GM23338 (cell line): ENCODE measurements at regions not wholly inside any gene's neighbourhood (a gene's known extent, or its start where the extent isn't known, plus 50 kb on each side); places are given as distances from the start of the nearest gene placed in this dataset.
A peak's percentile ranks its signal among the peaks of the same experiment; 100 is the strongest.

Source experiments
- ATAC-seq: fragments of 200-7000 bp; cut with Tn5 transposase; 3 replicates; pipeline ENCODE4 v1.9.1; 2020
- DNase-seq: peaks from one replicate; pipeline ENCODE4 v3.0.0-alpha.2; 2015; ENCODE audit warnings: low spot score
- H2AFZ ChIP-seq: fragments of 200-600 bp; sonication (generic); 2 replicates; pipeline ENCODE4 v1.8.0; 2016; ENCODE audit warnings: antibody characterized with exemption, mild to moderate bottlenecking, moderate library complexity
- H3F3A ChIP-seq: fragments of 200-600 bp; sonication (generic); replicated peaks from 2 replicates; pipeline ENCODE4 v1.8.0; 2017; ENCODE audit warnings: antibody characterized with exemption, mixed run types, low read depth
- H3K27ac ChIP-seq: fragments of 200-600 bp; sonication (generic); 2 replicates; pipeline ENCODE4 v1.6.1; 2016; ENCODE audit warnings: low read depth
- H3K27me3 ChIP-seq: fragments of 200-600 bp; sonication (generic); 2 replicates; pipeline ENCODE4 v1.8.0; 2016; ENCODE audit warnings: mild to moderate bottlenecking, mixed run types, moderate library complexity; ENCODE audit not compliant: insufficient read depth
- H3K36me3 ChIP-seq: fragments of 200-600 bp; sonication (generic); 2 replicates; pipeline ENCODE4 v1.8.0; 2016; ENCODE audit warnings: mild to moderate bottlenecking; ENCODE audit not compliant: insufficient read depth
- H3K4me1 ChIP-seq: fragments of 200-600 bp; sonication (generic); 2 replicates; pipeline ENCODE4 v1.8.0; 2016; ENCODE audit warnings: mild to moderate bottlenecking, moderate library complexity; ENCODE audit not compliant: insufficient read depth
- H3K4me2 ChIP-seq: fragments of 200-600 bp; sonication (generic); 2 replicates; pipeline ENCODE4 v1.7.1; 2017; ENCODE audit warnings: mixed run types
- H3K4me3 ChIP-seq: fragments of 200-600 bp; sonication (generic); 2 replicates; pipeline ENCODE4 v1.6.1; 2016; ENCODE audit warnings: mixed run types
- H3K79me2 ChIP-seq: fragments of 200-600 bp; sonication (generic); replicated peaks from 2 replicates; pipeline ENCODE4 v1.8.0; 2017; ENCODE audit warnings: mild to moderate bottlenecking; ENCODE audit not compliant: insufficient read depth
- H3K9me2 ChIP-seq: fragments of 200-600 bp; sonication (generic); 2 replicates; pipeline ENCODE4 v1.8.0; 2017; ENCODE audit not compliant: insufficient read depth
- H4K20me1 ChIP-seq: fragments of 200-600 bp; sonication (generic); replicated peaks from 2 replicates; pipeline ENCODE4 v1.8.0; 2017; ENCODE audit warnings: mild to moderate bottlenecking; ENCODE audit not compliant: insufficient read depth
- H3K27ac Mint-ChIP-seq: 2 replicates; pipeline ENCODE4 v1.8.0; 2020; ENCODE audit warnings: inconsistent platforms, mild to moderate bottlenecking, moderate library complexity, mixed read lengths
- H3K27me3 Mint-ChIP-seq: 3 replicates; pipeline ENCODE4 v1.8.0; 2022; ENCODE audit warnings: low read depth, mild to moderate bottlenecking, moderate library complexity, mixed read lengths, inconsistent platforms; ENCODE audit not compliant: insufficient read depth, poor library complexity
- H3K36me3 Mint-ChIP-seq: 3 replicates; pipeline ENCODE4 v1.8.0; 2021; ENCODE audit warnings: low read depth, mild to moderate bottlenecking, inconsistent platforms, moderate library complexity, mixed read lengths
- H3K4me1 Mint-ChIP-seq: 3 replicates; pipeline ENCODE4 v1.8.0; 2020; ENCODE audit warnings: mild to moderate bottlenecking, inconsistent platforms, mixed read lengths
- H3K4me3 Mint-ChIP-seq: 3 replicates; pipeline ENCODE4 v1.8.0; 2021; ENCODE audit warnings: moderate library complexity, mild to moderate bottlenecking, inconsistent platforms, mixed read lengths
- H3K9me3 Mint-ChIP-seq: 3 replicates; pipeline ENCODE4 v1.8.0; 2020; ENCODE audit warnings: moderate library complexity, mild to moderate bottlenecking, inconsistent platforms, mixed read lengths
- CREB1 ChIP-seq: fragments of 250-450 bp; sonication (Bioruptor Pico); IDR thresholded peaks from 2 replicates; pipeline ENCODE4 v1.5.0; 2020; ENCODE audit warnings: low read depth, mild to moderate bottlenecking, moderate library complexity
- CTCF ChIP-seq, 2 experiments: fragments of 200-600 bp in 1 of 2; sonication (generic) in 1 of 2; conservative IDR thresholded peaks; 2 replicates each; pipeline versions ENCODE4 v1.5.1 to v1.6.1; 2016 to 2017; ENCODE audit warnings: antibody characterized with exemption in 2 of 2, low read depth in 2 of 2, mild to moderate bottlenecking in 2 of 2, moderate library complexity in 1 of 2
- EZH2 ChIP-seq: fragments of 200-600 bp; sonication (generic); IDR thresholded peaks from one replicate; pipeline ENCODE4 v1.8.0; 2017; ENCODE audit warnings: antibody characterized with exemption, mild to moderate bottlenecking, low read depth; ENCODE audit not compliant: unreplicated experiment
- EZH2phosphoT487 ChIP-seq: fragments of 200-600 bp; sonication (generic); IDR thresholded peaks from one replicate; pipeline ENCODE4 v1.8.1; 2018; ENCODE audit warnings: antibody characterized with exemption; ENCODE audit not compliant: unreplicated experiment
- JUNB ChIP-seq: IDR thresholded peaks from one replicate; pipeline ENCODE4 v1.6.1; 2016; ENCODE audit warnings: antibody characterized with exemption; ENCODE audit not compliant: unreplicated experiment
- NANOG ChIP-seq: IDR thresholded peaks from 2 replicates; pipeline ENCODE4 v1.6.1; 2016; ENCODE audit warnings: antibody characterized with exemption, borderline replicate concordance
- POLR2AphosphoS5 ChIP-seq: IDR thresholded peaks from 2 replicates; pipeline ENCODE4 v1.6.1; 2016; ENCODE audit warnings: antibody characterized with exemption, low read depth
- STAT1 ChIP-seq: IDR thresholded peaks from one replicate; pipeline ENCODE4 v1.6.1; 2016; ENCODE audit warnings: antibody characterized with exemption; ENCODE audit not compliant: unreplicated experiment
- ZNF114 ChIP-seq: fragments of 250-450 bp; sonication (Bioruptor Pico); IDR thresholded peaks from 2 replicates; pipeline ENCODE4 v1.5.0; 2020; ENCODE audit warnings: mild to moderate bottlenecking, moderate library complexity
- ZNF331 ChIP-seq: fragments of 250-450 bp; sonication (Bioruptor Pico); IDR thresholded peaks from 2 replicates; pipeline ENCODE4 v1.5.0; 2020; ENCODE audit warnings: low read depth, mild to moderate bottlenecking, moderate library complexity
- ZNF462 ChIP-seq: fragments of 250-450 bp; sonication (Bioruptor Pico); IDR thresholded peaks from 2 replicates; pipeline ENCODE4 v1.5.0; 2020; ENCODE audit warnings: mild to moderate bottlenecking, moderate library complexity
- TF ChIP-seq, protein P1 (sequence below): IDR thresholded peaks from 2 replicates; pipeline ENCODE4 v1.6.1; 2016; ENCODE audit warnings: antibody characterized with exemption
- TF ChIP-seq, protein P2 (sequence below): IDR thresholded peaks from one replicate; pipeline ENCODE4 v1.6.1; 2018; ENCODE audit warnings: antibody characterized with exemption; ENCODE audit not compliant: unreplicated experiment

DNA sequence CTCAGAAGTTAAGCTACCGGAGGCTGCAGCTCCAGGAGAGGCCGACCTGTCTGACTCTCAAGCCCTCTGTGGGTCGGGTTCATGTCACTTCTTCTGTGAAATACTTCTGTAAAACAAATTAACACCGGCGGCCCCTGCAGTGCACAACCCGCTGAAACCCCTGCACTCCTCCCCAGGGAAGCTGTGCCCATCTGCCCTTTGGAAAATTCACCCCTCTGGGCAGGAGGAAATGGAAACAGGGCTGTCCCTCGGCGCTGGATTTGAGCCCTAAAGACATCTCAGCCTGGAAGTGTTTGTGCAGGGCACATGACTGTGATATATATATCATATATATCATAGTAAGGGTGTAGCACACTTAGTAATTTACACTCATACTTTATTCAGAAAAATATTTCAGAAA is 415.3 kb downstream of the IRS2 start:
- TF ChIP-seq, protein P1, sequence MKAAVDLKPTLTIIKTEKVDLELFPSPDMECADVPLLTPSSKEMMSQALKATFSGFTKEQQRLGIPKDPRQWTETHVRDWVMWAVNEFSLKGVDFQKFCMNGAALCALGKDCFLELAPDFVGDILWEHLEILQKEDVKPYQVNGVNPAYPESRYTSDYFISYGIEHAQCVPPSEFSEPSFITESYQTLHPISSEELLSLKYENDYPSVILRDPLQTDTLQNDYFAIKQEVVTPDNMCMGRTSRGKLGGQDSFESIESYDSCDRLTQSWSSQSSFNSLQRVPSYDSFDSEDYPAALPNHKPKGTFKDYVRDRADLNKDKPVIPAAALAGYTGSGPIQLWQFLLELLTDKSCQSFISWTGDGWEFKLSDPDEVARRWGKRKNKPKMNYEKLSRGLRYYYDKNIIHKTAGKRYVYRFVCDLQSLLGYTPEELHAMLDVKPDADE = no peak
- TF ChIP-seq ZNF462 (CRISPR knock-in tag) (no peak), POLR2AphosphoS5 (no peak), STAT1 (no peak), CREB1 (CRISPR knock-in tag) (no peak), ZNF331 (CRISPR knock-in tag) (no peak), NANOG (no peak), CTCF (conservative IDR thresholded peaks at IDR 0.05; ENCODE audit: low read depth in 2 of 2) (no peak), JUNB (no peak), ZNF114 (CRISPR knock-in tag) (no peak), EZH2 (no peak), EZH2phosphoT487 (no peak)
- TF ChIP-seq, protein P2, sequence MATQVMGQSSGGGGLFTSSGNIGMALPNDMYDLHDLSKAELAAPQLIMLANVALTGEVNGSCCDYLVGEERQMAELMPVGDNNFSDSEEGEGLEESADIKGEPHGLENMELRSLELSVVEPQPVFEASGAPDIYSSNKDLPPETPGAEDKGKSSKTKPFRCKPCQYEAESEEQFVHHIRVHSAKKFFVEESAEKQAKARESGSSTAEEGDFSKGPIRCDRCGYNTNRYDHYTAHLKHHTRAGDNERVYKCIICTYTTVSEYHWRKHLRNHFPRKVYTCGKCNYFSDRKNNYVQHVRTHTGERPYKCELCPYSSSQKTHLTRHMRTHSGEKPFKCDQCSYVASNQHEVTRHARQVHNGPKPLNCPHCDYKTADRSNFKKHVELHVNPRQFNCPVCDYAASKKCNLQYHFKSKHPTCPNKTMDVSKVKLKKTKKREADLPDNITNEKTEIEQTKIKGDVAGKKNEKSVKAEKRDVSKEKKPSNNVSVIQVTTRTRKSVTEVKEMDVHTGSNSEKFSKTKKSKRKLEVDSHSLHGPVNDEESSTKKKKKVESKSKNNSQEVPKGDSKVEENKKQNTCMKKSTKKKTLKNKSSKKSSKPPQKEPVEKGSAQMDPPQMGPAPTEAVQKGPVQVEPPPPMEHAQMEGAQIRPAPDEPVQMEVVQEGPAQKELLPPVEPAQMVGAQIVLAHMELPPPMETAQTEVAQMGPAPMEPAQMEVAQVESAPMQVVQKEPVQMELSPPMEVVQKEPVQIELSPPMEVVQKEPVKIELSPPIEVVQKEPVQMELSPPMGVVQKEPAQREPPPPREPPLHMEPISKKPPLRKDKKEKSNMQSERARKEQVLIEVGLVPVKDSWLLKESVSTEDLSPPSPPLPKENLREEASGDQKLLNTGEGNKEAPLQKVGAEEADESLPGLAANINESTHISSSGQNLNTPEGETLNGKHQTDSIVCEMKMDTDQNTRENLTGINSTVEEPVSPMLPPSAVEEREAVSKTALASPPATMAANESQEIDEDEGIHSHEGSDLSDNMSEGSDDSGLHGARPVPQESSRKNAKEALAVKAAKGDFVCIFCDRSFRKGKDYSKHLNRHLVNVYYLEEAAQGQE = no peak

More for the DNA sequence above, 415.3 kb downstream of the IRS2 start:
- Histone ChIP-seq H3K4me1 (no peaks in the 10 kb centered on the region), H3K4me2 (no peak overlapping the region), H3K27ac (no peak overlapping the region), H3K27me3 (no peaks in the 10 kb centered on the region), H3K4me3 (no peak overlapping the region), H4K20me1 (no peaks in the 10 kb centered on the region), H3K36me3 (no peaks in the 10 kb centered on the region), H2AFZ (peak overlapping the region; percentile 80), H3K9me2 (no peaks in the 10 kb centered on the region), H3F3A (no peaks in the 10 kb centered on the region), H3K79me2 (no peaks in the 10 kb centered on the region)
- H3K27me3 Mint-ChIP-seq = peaks cover 4% of the 10 kb centered on the region
- H3K36me3 Mint-ChIP-seq = no peaks in the 10 kb centered on the region
- no peak overlapping the region for H3K27ac Mint-ChIP-seq
- DNase-seq = no peak
- ATAC-seq = no peak
- H3K9me3 Mint-ChIP-seq = no peaks in the 10 kb centered on the region
- H3K4me1 Mint-ChIP-seq = peaks cover 12% of the 10 kb centered on the region
- no peak overlapping the region for H3K4me3 Mint-ChIP-seq
